Stimulated activated CD4-positive, alpha-beta T cell treated with anti-CD3 and anti-CD28 coated beads, Interleukin-12 subunit alpha, Interleukin-12 subunit beta, amount 100 ng/mL, for 48 hours (primary cell): ENCODE measurements at regions not wholly inside any gene's neighbourhood (a gene's known extent, or its start where the extent isn't known, plus 50 kb on each side); places are given as distances from the start of the nearest gene placed in this dataset.
"Not testable (repeated sequence)": the region's sequence is repeated elsewhere in the genome, so short reads cannot be mapped to it uniquely, and the experiment has no call there.

Experiments
- DNase-seq, 3 donors: peaks; one replicate each; pipeline ENCODE4 v3.0.0-alpha.2; 2020; ENCODE audit warnings: low read depth in 2 of 3, low spot score in 1 of 3

DNA sequence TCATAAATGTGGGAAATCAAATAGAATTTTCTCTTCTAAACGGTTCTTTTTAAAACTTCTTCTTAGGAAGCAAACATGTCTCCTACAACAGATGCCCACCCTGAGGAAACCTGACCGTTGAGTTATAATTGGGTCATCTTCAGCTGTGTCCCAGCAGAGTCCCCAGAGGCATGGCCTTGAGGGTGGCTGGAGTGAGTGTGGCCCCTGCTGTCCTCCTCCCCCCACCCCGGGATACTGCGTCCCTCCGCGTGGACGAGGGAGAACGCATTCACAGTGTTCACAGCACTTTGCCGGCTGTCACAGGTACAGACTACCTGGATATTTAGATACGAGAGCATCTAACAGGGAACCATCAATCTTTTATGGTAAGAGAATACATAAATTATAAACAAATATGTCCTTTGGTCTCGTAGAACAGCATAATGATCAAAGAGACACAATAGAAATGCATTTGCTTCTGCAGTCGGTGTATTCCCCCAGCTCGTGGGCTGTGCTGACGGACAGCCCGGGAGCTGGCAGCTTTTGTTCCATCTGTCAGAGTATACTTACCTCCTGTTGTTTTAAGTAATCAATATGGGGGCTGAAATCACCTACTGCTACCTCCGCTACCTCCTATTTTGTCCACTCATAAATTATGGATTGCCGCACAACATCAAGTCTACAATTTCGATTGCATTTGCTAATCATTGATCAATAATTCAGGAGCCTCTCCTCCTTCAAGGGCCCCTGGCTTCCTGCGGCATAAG lies 214.7 kb downstream of the IRX2 start:
- DNase-seq = no peak

DNA sequence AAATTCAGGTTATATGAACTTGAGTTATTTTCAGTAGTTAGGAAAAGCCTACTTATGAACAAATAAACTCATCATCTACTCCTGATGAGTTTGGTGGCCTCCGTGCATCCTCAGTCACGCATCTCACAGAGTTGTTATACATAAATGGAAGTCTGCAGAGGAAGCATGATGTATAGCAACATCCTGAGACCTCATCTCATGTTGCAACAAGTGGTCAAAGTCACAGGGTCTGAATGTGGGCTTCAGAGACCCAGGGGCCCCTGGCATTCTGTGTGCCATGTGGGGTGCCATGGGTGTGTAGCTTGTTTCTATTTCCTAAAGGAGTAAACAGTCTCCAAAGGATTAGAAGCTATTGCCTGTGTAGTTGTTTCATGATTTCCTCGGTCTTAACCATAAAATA lies 216.5 kb downstream of the IRX2 start:
- DNase-seq = no peak

DNA sequence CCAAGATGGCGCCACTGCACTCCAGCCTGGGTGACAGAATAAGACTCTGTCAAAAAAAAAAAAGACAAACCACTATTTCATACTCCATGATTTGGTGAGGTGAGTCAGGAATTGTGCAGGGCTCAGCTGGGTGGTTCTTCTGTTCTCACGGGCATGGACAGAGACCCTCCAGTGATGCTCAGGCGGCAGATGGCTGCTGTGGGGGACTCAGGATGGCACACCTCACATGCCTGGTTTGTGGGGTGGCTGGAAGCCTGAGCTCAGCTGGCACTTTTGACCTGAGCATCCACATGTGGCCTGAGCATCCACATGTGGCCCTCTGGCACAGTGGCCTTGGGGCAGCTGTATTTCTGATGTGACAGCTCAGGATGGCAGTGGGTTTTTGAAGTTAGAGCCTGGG lies 217.2 kb downstream of the IRX2 start:
- no peak for DNase-seq

DNA sequence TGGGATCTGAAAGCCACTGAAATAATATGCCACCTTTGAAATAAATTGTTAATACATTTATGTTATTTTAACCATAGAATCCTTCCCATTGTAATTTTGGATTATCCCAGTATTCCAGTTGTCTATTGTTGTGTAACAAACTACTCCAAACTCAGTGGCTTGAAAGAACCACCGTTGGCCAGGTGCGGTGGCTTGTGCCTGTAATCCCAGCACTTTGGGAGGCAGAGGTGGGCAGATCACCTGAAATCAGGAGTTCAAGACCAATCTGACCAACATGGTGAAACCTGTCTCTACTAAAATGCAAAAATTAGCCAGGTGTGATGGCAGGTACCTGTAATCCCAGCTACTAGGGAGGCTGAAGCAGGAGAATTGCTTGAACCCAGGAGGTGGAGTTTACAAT lies 217.6 kb downstream of the IRX2 start:
- not testable (repeated sequence) for DNase-seq

DNA sequence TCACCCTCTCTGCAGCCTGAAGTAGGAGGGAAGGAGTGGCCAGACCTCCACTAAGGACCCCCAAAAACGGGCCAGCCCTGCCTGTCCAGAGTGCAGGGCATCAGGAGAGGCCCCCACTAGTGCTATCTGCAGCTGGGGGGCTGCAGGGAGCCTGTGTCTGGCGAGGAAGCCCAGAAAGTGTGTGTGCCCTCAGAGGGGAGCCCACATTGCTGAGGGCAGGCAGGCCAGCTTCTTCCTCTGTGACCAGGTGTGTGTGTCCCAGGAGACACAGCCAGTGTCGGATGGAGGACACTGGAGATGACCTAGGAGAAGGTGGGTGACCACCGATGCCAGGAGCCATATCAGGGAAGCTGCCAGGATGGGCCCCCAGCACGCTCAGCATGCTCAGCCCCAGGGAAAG lies 218.7 kb downstream of the IRX2 start:
- DNase-seq = no peak

DNA sequence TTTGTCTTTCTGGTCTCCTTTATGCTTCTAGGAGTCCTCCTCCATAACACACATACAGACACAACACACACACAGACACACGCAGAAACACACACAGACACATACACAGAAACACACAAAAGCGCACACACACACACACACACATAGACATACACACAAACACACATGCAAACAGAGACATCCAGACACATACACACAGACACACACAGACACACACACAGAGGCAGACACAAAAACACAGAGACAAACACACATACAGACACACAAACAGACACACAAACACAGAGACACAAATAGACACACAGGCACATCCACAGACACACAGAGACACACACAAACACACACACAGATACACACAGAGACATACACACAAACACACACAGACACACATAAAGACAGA lies 220.2 kb downstream of the IRX2 start:
- DNase-seq = no peak

DNA sequence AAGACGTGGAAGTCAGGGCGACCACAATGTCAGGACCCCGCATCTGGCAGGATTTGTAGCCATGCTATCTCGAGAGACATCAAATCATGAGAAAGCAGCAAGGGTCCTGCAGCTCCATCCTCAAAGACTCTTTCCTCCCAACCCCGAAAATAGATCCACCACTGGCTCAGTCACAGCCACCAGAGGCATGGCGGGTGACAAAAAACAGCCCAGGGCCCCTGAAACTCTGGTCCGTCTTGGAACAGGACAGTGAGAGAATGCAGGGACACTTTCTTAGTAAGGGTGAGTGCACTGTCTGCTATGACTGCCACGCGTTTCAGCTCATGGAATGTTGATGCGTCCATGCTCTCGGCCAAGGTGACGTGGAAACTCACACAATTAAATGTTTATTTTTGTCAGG lies 220.9 kb downstream of the IRX2 start:
- DNase-seq = no peak

DNA sequence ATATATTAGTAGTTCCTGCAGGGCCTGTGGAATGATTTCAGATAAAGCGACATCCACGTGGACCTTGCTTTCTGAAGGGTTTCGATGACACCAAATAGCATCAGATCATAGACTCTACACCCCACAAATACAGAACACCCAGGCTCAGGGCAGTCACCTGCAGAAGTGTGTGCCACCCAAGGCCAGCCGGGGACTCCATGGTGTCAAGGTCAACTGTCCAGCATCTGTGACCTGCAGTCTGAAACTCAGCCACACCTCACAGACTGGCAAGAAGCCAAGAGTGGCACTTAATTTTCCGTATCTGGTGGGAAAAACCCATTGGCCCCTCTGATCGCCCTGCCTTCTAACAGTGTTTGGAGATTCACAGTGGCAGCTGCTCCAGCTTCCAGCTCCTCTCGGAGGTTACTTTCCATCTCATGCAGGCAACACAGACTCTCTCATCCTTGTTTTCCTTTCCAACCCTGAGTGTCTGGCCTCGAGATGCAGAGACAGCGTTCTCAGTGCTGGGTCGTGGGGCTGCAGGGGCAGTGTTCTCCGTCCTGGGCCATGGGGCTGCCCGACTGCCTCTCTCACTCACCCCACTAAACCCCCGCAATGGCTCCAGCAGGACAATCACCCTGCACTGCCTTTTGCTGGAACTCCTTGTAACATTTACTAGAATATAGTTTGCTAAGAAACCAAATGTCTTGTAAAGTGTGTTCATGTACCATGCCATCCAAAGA lies 221.9 kb downstream of the IRX2 start:
- no peak for DNase-seq

DNA sequence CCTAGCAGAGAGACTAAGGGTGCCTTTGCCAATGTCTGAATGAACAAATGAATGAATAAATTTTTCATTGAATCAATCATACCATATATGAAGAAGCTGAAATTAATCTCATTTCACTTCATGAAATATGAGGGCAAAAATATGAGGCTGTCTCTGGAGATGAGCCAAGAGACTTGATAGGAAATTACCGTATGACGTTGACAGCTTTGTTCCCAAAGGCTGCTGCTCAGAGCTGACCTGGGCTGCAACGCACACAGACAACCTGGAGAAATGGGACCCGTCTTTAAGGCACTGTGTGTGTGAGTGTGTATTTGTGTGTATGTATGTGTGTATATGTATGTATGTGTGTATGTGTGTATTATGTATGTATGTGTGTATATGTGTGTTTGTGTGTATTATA lies 226.1 kb downstream of the IRX2 start:
- no peak for DNase-seq

DNA sequence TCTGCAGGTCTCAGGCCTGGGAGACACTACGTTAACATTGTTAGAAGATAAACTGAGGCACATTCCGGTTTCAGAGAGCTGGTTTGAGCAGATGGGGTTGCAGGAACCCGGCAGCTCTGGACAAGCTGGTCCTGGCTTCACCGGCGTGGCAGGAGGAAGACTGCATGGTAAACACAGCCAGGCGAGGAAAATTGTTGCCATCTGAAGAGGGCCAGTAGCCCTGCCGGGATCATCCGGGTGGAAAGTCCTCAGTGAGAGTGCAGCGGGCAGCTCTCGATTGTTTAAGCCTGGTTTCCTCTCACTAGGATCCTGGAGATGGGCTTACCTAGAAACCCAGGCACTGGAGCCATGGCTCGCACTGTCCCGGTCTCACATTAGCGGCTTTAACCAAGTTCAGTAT lies 226.9 kb downstream of the IRX2 start:
- DNase-seq = no peak

DNA sequence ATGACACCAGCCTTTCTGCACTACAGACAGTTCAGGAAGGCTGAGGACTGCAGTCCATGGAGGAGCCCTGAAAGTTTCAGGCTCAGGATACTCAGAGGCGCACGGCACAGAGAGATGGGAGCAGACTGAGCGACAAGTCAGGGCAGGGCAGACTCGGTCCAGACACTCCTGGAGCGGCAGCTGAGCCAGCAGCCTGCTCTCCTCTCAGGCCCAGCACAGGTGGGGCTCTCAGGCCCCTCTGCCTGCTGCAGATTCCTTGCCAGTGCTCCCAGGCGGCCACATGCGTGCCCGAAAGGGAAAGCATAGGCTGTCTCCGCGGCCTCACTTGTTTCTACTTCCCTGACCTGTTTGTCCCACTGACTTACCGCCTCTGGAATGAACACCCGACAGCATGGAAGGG lies 228.3 kb downstream of the IRX2 start:
- DNase-seq = no peak

DNA sequence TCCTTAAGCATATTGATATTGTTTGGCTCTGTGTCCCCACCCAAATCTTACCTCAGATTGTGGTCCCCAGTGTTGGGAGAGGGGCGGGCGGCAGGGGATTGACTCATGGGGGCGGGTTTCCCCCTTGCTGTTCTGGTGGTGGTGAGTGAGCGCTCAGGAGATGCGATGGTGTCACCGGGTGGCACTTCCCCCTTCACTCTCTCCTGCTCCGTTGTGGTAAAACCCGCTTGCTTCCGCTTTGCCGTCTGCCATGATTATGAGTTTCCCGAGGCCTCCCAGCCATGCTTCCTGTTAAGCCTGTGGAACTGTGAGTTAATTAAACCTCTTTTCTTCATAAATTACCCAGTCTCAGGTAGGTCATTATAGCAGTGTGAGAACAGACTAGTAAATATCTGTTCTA lies 229.1 kb downstream of the IRX2 start:
- no peak for DNase-seq

DNA sequence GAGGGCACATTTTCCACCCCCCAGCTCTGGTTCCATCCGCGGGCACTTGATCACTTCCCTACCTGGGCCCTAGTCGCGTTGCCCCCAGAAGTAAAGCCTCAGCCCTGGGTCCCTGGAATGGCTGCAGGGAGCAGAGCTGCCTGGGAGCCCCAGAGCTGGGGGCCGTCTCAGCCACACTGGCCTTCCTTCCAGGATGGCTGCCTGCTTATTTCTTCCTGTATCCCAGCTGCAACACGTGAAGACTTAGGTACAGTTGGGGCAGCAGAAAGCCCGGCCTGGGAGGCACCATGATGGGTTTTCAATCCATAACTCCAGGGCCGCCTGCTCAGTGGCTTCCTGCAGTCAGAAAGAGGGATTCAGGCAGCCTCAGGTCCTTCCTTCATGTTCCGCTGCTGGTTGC lies 232.3 kb downstream of the IRX2 start:
- DNase-seq = no peak

DNA sequence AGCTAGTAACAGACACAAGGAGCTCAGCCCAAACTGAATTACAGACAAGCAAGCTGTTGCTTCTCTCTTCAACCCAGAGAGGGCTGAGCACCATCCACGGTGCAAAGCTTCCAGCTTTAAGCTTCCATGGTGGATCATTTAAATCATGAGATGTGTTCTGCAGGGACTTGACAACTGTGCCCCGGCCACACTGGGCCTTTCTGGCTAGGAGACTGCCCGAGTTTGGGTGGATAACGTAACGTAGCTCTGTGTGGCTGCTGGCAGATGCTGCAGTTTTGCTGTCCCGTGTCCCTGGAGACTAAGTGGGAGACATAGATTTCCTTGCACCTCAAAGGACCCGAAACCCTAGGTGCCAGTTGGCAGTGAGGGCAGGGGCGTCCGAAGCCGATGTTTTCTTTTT lies 234.0 kb downstream of the IRX2 start:
- DNase-seq = no peak

DNA sequence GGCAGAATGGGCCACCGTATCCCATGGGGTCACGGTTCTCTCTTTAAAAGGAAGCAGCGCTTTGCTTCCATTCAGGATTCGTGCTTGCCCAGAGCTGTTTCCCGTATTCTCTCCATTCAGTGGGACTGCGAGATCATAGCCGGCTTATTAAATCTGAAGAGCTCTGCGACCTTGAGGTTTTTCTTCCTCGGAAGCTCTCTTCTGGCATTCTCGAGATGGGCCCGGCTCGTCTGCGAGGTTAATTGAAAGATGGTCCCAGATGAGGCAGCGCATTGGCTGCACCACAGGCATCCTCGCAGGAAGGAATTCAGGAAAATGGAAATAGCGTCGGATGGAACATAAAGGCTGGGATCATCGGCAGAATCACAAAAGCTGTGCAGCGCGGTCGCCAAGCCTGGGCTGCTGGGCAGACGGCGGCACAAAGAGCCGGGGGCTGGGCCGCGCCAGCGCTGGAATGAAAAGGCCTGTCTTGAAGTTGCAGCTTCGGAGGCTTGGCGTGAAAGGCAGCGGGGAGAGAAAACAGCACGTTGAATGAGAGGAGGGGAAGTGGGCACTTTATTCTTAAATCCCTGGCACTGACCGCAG lies 236.2 kb downstream of the IRX2 start:
- no peak for DNase-seq

DNA sequence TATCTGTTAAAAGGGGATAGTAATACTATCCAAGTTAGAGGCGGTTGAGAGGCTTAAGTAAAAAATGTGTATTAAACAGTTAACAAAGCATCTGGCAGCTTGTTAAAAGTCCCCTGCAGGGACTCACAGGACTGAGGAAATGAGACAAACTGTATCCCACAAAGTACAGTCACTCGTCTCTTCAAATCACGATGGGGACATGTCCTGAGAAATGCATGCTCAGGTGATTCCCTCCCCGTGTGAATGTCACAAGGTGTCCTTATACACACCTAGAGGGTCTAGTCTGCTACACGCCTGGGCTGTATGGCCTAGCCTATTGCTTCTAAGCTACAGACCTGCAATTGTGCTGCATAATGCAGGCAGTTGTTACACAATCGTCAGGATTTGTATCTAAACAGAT lies 237.0 kb downstream of the IRX2 start:
- DNase-seq = no peak

DNA sequence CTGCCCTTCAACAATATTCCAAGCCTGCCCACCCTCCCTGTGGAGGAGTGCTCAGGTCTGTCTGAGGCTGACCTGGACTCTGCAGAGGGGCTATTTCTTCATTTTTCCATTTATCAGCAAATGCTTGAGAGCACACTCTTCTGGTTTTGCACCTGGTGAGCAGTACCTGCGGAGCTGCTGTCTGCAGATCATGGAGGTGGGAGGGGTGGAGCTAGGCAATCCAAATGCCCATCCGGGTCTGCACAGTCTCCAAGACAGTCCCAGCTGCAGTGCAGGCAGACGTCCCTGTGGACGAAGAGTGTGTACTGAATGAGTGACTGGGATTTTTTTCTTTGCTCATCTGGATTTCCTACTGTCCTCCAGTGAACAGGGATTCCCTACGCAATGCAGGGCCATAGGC lies 239.8 kb downstream of the IRX2 start:
- DNase-seq = no peak

DNA sequence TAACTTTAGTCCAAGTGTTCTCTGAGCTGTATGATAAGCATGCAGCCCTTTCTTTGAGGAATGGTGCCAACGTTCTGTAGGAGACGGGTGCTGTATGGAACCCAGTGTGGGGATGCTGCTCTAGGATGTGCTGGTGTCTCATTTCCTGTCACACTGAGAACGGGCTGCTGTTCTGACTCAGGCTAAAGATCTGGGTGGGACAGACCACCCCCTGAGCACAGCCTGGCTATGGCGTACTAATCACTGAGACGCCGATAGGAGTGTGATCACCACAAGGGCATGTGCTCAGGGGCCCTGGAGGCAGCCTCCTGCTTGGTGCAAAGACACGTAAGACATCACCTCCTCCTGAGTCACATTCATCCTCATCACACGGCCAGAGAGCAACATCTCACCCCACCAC lies 240.4 kb downstream of the IRX2 start:
- DNase-seq = no peak

DNA sequence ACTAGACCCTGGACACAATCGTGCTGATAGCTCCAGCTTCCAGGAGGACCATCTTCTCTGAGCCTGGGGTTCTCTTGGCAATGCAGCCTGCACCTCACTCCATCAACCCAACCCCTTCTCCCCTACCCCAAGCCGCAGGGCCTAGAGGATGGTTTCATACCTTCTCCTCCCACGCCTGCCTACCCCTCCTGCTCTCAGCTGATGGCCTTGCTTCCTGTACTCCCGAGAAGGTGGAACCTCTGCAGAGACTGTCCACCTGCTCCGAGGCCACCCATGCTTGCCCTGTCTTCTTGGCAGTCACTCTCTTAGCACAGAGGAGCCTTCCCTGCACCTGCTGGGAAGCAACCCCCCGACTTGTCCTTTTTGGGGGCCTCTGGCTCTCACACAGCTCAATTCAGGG lies 241.9 kb downstream of the IRX2 start:
- no peak for DNase-seq

DNA sequence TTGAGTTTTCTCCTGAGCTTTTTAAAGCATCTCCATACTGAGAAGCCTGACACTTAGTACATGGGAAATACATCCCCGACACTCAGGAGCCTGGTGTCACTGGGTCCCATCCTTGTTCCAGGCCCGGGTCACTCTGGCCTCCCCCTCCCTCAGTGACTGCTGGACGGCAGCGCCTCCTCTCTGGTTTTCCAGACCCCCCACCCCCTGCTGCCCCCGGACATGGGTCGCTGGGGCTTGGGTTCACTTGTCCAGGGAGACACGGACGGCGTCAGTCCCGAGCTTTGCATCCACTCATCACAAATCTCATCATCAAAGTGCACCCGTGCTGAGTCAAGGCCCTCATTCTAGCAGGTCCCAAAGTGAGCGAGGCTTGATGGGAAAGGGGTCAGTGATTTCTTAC lies 243.0 kb downstream of the IRX2 start:
- no peak for DNase-seq

DNA sequence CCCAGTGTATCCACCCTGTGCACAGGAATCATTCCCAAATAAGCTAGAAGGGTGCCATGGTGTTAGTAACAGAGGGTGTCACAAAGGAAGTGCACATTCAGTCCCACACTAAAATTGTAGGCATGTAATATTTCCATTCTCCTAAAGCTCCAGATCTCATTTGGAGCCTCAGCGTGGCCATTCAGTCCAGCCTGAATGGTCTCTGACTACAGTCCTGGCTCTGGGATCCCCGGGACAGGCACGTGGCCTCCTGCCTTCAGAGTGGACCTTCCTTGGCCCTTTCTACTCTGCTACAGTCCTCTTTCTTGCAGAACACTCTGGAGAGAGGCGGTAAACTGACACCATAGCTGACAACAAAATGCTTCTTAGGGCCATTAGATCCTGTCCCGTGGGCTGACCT lies 243.9 kb downstream of the IRX2 start:
- no peak for DNase-seq

DNA sequence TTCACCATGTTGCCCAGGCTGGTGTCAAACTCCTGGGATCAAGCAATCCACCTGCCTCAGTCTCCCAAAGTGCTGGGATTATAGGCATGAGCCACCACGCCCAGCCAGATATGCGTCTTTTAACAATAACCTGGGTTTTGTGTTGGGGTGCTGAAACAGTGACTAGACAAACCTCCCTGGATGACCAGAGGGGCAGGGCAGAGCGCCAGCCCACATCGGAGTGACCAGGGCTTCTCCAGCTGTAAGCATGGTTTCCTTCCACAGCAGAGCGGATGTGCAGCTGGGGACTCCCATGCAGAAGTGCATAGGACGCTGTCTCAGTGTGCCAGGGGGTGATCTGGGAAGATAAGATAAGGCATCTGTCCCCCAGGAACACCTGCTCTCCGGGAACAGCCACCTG lies 244.9 kb downstream of the IRX2 start:
- DNase-seq = no peak

DNA sequence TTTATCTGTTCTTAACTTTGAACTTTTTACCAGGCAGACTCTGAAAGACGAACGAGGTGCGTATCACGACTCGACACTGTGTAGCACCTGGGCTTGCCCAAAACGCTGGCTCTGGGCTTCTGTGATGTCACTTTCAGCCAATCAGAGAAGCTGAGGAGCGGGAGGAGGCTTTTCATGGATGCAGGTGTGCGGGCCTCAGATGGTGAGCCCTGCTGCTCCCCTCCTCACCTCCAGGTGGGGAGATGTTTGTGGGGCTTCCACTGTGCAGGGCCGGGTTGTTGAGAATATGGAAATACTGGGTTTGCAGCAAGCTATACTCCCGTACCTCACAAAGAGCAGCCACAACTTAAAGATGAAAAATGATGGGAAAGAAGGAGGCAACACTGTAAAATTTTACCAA lies 246.3 kb downstream of the IRX2 start:
- no peak for DNase-seq
